NCI-H2029 treated with DMSO at 0.1 percent for 48 hours (cell line): ENCODE measurements at regions not wholly inside any gene's neighbourhood (a gene's known extent, or its start where the extent isn't known, plus 50 kb on each side); places are given as distances from the start of the nearest gene placed in this dataset.
"Not testable (repeated sequence)": the region's sequence is repeated elsewhere in the genome, so short reads cannot be mapped to it uniquely, and the experiment has no call there.

ENCODE experiments used
- DNase-seq: peaks from one replicate; lab custom pipeline; 2025; lab: John Stamatoyannopoulos, UW

GRCh38 chr12:28693565-28694219 lies 455.4 kb upstream of the FAR2 start:
- DNase-seq, result no peak

GRCh38 chr12:28698553-28698952 lies 450.5 kb upstream of the FAR2 start:
- DNase-seq, result no peak

GRCh38 chr12:28699029-28699428 lies 450.0 kb upstream of the FAR2 start:
- no peak for DNase-seq

GRCh38 chr12:28700161-28700560 lies 448.9 kb upstream of the FAR2 start:
- DNase-seq, result no peak

GRCh38 chr12:28704477-28705169 lies 444.5 kb upstream of the FAR2 start:
- DNase-seq, result no peak

- DNase-seq, result no peak
Observed at GRCh38 chr12:28708918-28709371, 440.1 kb upstream of the FAR2 start.

- DNase-seq, result no peak
Observed at GRCh38 chr12:28709986-28710685, 438.9 kb upstream of the FAR2 start.

GRCh38 chr12:28710882-28711281 lies 438.2 kb upstream of the FAR2 start:
- no peak for DNase-seq

- DNase-seq, result no peak
Observed at GRCh38 chr12:28711421-28711820, 437.7 kb upstream of the FAR2 start.

- no peak for DNase-seq
Observed at GRCh38 chr12:28742791-28743190, 406.3 kb upstream of the FAR2 start.

- DNase-seq, result no peak
Observed at GRCh38 chr12:28746734-28747325, 402.2 kb upstream of the FAR2 start.

- no peak for DNase-seq
Observed at GRCh38 chr12:28750946-28751685, 398.0 kb upstream of the FAR2 start.

GRCh38 chr12:28755027-28755426 lies 394.1 kb upstream of the FAR2 start:
- no peak for DNase-seq

- DNase-seq, result no peak
Observed at GRCh38 chr12:28759333-28759732, 389.7 kb upstream of the FAR2 start.

- DNase-seq, result not testable (repeated sequence)
Observed at GRCh38 chr12:28760040-28760903, 388.8 kb upstream of the FAR2 start.

- not testable (repeated sequence) for DNase-seq
Observed at GRCh38 chr12:28761897-28762296, 387.2 kb upstream of the FAR2 start.

- DNase-seq, result no peak
Observed at GRCh38 chr12:28766398-28766797, 382.7 kb upstream of the FAR2 start.

- DNase-seq, result no peak
Observed at GRCh38 chr12:28767836-28768348, 381.2 kb upstream of the FAR2 start.

- DNase-seq, result no peak
Observed at GRCh38 chr12:28770322-28770721, 378.8 kb upstream of the FAR2 start.

GRCh38 chr12:28771968-28772367 lies 377.1 kb upstream of the FAR2 start:
- no peak for DNase-seq

- DNase-seq, result no peak
Observed at GRCh38 chr12:28775556-28775955, 373.5 kb upstream of the FAR2 start.
